HEK293 (cell line): ENCODE measurements at regions not wholly inside any gene's neighbourhood (a gene's known extent, or its start where the extent isn't known, plus 50 kb on each side); places are given as distances from the start of the nearest gene placed in this dataset.

ENCODE experiments used
- CTCF ChIP-seq: fragments of 450-650 bp; formaldehyde crosslinking; IDR thresholded peaks from 2 replicates; pipeline ENCODE4 v1.5.1; 2016; ENCODE audit warnings: missing biosample characterization, missing genetic modification characterization
- ZNF114 ChIP-seq: fragments of 450-650 bp; formaldehyde crosslinking; IDR thresholded peaks from 2 replicates; pipeline ENCODE4 v1.5.0; 2017; ENCODE audit warnings: missing biosample characterization, missing genetic modification characterization
- ZNF223 ChIP-seq: fragments of 450-650 bp; formaldehyde crosslinking; IDR thresholded peaks from 2 replicates; pipeline ENCODE4 v1.5.1; 2016; ENCODE audit warnings: missing biosample characterization, missing genetic modification characterization
- ZNF274 ChIP-seq, 2 experiments: fragments of 200-500 bp in 1 of 2; fragments of 450-650 bp in 1 of 2; sonication (Bioruptor generic) in 1 of 2; formaldehyde crosslinking in 1 of 2; IDR thresholded peaks; 2 replicates each; pipeline versions ENCODE4 v1.5.1 to v1.6.1; 2014 to 2016; ENCODE audit warnings: borderline replicate concordance in 1 of 2, inconsistent platforms in 1 of 2, low read length in 1 of 2, missing biosample characterization in 1 of 2, missing genetic modification characterization in 1 of 2
- ZNF354C ChIP-seq: fragments of 450-650 bp; formaldehyde crosslinking; IDR thresholded peaks from 2 replicates; pipeline ENCODE4 v1.5.1; 2016; ENCODE audit warnings: missing biosample characterization, missing genetic modification characterization, low read depth, borderline replicate concordance
- ZNF398 ChIP-seq: fragments of 450-650 bp; formaldehyde crosslinking; IDR thresholded peaks from 2 replicates; pipeline ENCODE4 v1.5.1; 2017; ENCODE audit warnings: missing biosample characterization, missing genetic modification characterization
- ZNF426 ChIP-seq: fragments of 450-650 bp; formaldehyde crosslinking; IDR thresholded peaks from 2 replicates; pipeline ENCODE4 v1.5.1; 2017; ENCODE audit warnings: missing biosample characterization, missing genetic modification characterization, mild to moderate bottlenecking, inconsistent platforms, moderate library complexity
- ZNF530 ChIP-seq: fragments of 450-650 bp; formaldehyde crosslinking; IDR thresholded peaks from 2 replicates; pipeline ENCODE4 v1.5.1; 2016; ENCODE audit warnings: low read depth, missing biosample characterization, missing genetic modification characterization
- ZNF707 ChIP-seq: fragments of 450-650 bp; formaldehyde crosslinking; IDR thresholded peaks from 2 replicates; pipeline ENCODE4 v1.5.1; 2016; ENCODE audit warnings: missing biosample characterization, missing genetic modification characterization

GRCh38 chr11:30153008-30153407 is 77.8 kb upstream of the FSHB start:
- TF ChIP-seq ZNF274 (IDR thresholded peaks at IDR 0.05; ENCODE audit: low read length): no peak
- no peak for TF ChIP-seq ZNF274 (tag by site-specific recombination; IDR thresholded peaks at IDR 0.05; ENCODE audit: borderline replicate concordance)
- TF ChIP-seq CTCF: no peak
- TF ChIP-seq ZNF707 (tag by site-specific recombination): no peak
- no peak for TF ChIP-seq ZNF114 (tag by site-specific recombination)
- no peak for TF ChIP-seq ZNF223 (tag by site-specific recombination)
- no peak for TF ChIP-seq ZNF398
- no peak for TF ChIP-seq ZNF530
- no peak for TF ChIP-seq ZNF426 (tag by site-specific recombination)
- TF ChIP-seq ZNF354C (tag by site-specific recombination): no peak
